Spleen (tissue), 11 donors: ENCODE measurements at regions not wholly inside any gene's neighbourhood (a gene's known extent, or its start where the extent isn't known, plus 50 kb on each side); places are given as distances from the start of the nearest gene placed in this dataset.
A peak's percentile ranks its signal among the peaks of the same experiment; 100 is the strongest.

ENCODE experiments used
- DNase-seq: peaks from one replicate; pipeline ENCODE4 v3.0.0-alpha.2; 2020
- H3K27ac ChIP-seq, 8 donors: fragments of 200-600 bp; sonication (generic) in 7 of 8; 1 replicate in 4 of 8; 2 replicates in 4 of 8; pipeline versions ENCODE4 v1.5.0 to v1.8.0; 2016 to 2021; ENCODE audit warnings: inconsistent platforms in 4 of 8, mild to moderate bottlenecking in 4 of 8, moderate library complexity in 1 of 8
- H3K27me3 ChIP-seq, 7 donors: fragments of 200-600 bp; sonication (generic) in 6 of 7; replicated peaks in 1 of 7; 1 replicate in 4 of 7; 2 replicates in 3 of 7; pipeline versions ENCODE4 v1.5.0 to v1.8.0; 2016 to 2021; ENCODE audit warnings: inconsistent platforms in 3 of 7, mild to moderate bottlenecking in 1 of 7
- H3K36me3 ChIP-seq, 6 donors: fragments of 200-600 bp; sonication (generic) in 5 of 6; 1 replicate in 4 of 6; 2 replicates in 2 of 6; pipeline versions ENCODE4 v1.5.0 to v1.8.0; 2016 to 2021; ENCODE audit warnings: inconsistent platforms in 2 of 6
- H3K4me1 ChIP-seq, 6 donors: fragments of 200-600 bp; sonication (generic) in 5 of 6; 1 replicate in 3 of 6; 2 replicates in 3 of 6; pipeline versions ENCODE4 v1.5.0 to v1.8.0; 2016 to 2021; ENCODE audit warnings: inconsistent platforms in 3 of 6
- H3K4me3 ChIP-seq, 8 donors: fragments of 200-600 bp; sonication (generic) in 7 of 8; 1 replicate in 4 of 8; 2 replicates in 4 of 8; pipeline versions ENCODE4 v1.5.0 to v1.8.0; 2016 to 2021; ENCODE audit warnings: inconsistent platforms in 4 of 8, mild to moderate bottlenecking in 4 of 8, moderate library complexity in 2 of 8
- H3K9me3 ChIP-seq, 8 donors: fragments of 200-600 bp; sonication (generic) in 7 of 8; 1 replicate in 4 of 8; 2 replicates in 4 of 8; pipeline versions ENCODE4 v1.5.0 to v1.8.0; 2016 to 2021; ENCODE audit warnings: inconsistent platforms in 4 of 8
- POLR2A ChIP-seq, 3 donors: fragments of 450-650 bp; IDR thresholded peaks; one replicate each; pipeline ENCODE4 v1.5.1; 2017; ENCODE audit warnings: antibody characterized with exemption in 3 of 3, mild to moderate bottlenecking in 1 of 3
- POLR2AphosphoS5 ChIP-seq, 3 donors: sonication (generic); formaldehyde crosslinking; IDR thresholded peaks; one replicate each; pipeline ENCODE4 v1.5.1; 2017; ENCODE audit warnings: antibody characterized with exemption in 3 of 3
- WGBS, 5 donors: extraction: QIAGEN DNeasy Blood & Tissue Kit in 3 of 5; methylation state at CpG; one replicate each; pipeline versions ENCODE4 v1.1.5 to v1.1.7; 2013 to 2018; 5-methylcytosine and 5-hydroxymethylcytosine counted together
- intact Hi-C: fragments of 100-400 bp; cut with DNase I; formaldehyde crosslinking; loops from one replicate; pipeline ENCODE4 v1.15.0; 2023; ENCODE audit warnings: low total_unique reads
- TF ChIP-seq, protein P1 (sequence below), 11 experiments: fragments of 200-600 bp in 7 of 11; fragments of 450-650 bp in 4 of 11; sonication (generic) in 4 of 11; IDR thresholded peaks in 8 of 11; conservative IDR thresholded peaks in 3 of 11; 1 replicate in 7 of 11; 2 replicates in 4 of 11; pipeline versions ENCODE4 v1.4.0 to v1.8.0; 2016 to 2021; ENCODE audit warnings: antibody characterized with exemption in 11 of 11, inconsistent platforms in 4 of 11, mild to moderate bottlenecking in 1 of 11
- donor health status: healthy with polysubstance abuse.
- donor health status: DM: no; HTN: no; CAD: no; lungs with moderate emphysema.
- donor health status: DM: no; HTN: no; CAD: no.
- donor health status: Bipolar disorder and iron deficiency.
- donor health status: healthy.
- donor health status: DM: no; HTN: no; CAD: no.
- donor health status: DM: yes; HTN: yes; CAD: no.

DNA sequence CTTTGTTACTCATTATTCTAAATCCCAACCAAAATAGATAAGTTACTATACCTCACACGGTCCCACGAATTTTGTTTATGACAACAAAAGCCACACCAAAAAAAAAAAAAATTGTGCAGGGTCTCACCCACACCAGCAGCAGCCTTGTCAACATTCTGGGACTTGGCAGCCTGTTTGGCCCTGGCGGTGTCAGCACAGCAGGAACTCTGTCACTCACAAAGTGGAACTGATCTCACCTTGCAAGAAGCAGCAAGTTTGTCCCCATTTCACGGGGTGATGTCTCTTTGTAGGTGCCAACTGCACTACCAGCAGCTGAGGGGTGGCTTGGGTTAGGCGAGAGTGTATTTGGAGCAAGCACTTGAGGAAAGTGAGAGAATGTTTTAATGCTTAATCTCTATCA, 75.0 kb upstream of the CHRM3 start:
- DNase-seq, result no peak
- no peaks in the 10 kb centered on the region for H3K9me3 ChIP-seq
- 76 to 87% (median 77%) methylated on average over 5 of the region's 5 CpGs for WGBS, 5 donors
- no peak overlapping the region for H3K4me3 ChIP-seq
- intact Hi-C loops, result no loop called here
- H3K27ac ChIP-seq, result no peak overlapping the region
- no peaks in the 10 kb centered on the region for H3K4me1 ChIP-seq
- TF ChIP-seq, protein P1, sequence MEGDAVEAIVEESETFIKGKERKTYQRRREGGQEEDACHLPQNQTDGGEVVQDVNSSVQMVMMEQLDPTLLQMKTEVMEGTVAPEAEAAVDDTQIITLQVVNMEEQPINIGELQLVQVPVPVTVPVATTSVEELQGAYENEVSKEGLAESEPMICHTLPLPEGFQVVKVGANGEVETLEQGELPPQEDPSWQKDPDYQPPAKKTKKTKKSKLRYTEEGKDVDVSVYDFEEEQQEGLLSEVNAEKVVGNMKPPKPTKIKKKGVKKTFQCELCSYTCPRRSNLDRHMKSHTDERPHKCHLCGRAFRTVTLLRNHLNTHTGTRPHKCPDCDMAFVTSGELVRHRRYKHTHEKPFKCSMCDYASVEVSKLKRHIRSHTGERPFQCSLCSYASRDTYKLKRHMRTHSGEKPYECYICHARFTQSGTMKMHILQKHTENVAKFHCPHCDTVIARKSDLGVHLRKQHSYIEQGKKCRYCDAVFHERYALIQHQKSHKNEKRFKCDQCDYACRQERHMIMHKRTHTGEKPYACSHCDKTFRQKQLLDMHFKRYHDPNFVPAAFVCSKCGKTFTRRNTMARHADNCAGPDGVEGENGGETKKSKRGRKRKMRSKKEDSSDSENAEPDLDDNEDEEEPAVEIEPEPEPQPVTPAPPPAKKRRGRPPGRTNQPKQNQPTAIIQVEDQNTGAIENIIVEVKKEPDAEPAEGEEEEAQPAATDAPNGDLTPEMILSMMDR (IDR thresholded peaks at IDR 0.05 in 8 of 11, conservative IDR thresholded peaks at IDR 0.05 in 3 of 11), result no peak
- TF ChIP-seq POLR2A (IDR thresholded peaks at IDR 0.05), result no peak
- TF ChIP-seq POLR2AphosphoS5 (IDR thresholded peaks at IDR 0.05), result no peak
- no peaks in the 10 kb centered on the region for H3K36me3 ChIP-seq
- no peaks in the 10 kb centered on the region for H3K27me3 ChIP-seq

DNA sequence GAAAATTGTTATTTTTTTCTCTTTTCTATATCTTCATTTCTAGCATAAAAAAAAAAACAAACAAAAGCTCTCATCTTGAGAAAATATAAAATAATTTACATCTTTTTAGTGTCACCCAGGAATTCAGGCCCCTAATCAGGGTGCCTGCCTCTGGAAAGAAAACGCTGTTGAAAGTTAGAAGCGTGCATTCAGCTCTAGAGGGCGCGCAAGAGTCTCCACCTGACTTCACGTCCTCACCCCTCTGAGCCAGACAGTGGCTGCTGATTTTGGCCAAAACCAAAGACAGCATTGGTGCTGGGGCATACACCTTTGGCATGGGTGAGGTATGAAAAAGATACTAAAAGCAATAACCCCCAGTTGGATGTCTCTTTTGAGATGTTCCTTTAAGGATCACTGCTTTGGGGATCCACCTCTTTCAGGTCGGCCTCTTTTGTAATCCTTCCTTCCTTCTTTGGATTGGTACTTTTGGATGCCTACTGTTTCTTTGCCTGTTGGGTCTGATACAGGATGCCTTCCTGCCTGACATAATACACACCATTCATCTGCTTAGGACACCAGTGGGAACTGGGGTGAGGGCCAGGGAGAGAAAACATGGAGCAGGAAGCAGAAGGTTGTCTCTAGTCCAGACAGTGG, 77.6 kb upstream of the CHRM3 start:
- H3K36me3 ChIP-seq, result no peaks in the 10 kb centered on the region
- H3K9me3 ChIP-seq, result no peaks in the 10 kb centered on the region
- H3K27ac ChIP-seq, result no peak overlapping the region
- no peaks in the 10 kb centered on the region for H3K4me1 ChIP-seq
- H3K27me3 ChIP-seq, result no peaks in the 10 kb centered on the region
- TF ChIP-seq, protein P1 (IDR thresholded peaks at IDR 0.05 in 8 of 11, conservative IDR thresholded peaks at IDR 0.05 in 3 of 11), result peak in 5 of 11 experiments; percentile 18 to 41 (median 24)
- TF ChIP-seq POLR2AphosphoS5 (IDR thresholded peaks at IDR 0.05) (no peak), POLR2A (IDR thresholded peaks at IDR 0.05) (no peak)
- no peak for DNase-seq
- intact Hi-C loops, result no loop called here
- WGBS, 5 donors, result 21 to 39% (median 32%) methylated on average over 6 of the region's 6 CpGs
- no peak overlapping the region for H3K4me3 ChIP-seq

DNA sequence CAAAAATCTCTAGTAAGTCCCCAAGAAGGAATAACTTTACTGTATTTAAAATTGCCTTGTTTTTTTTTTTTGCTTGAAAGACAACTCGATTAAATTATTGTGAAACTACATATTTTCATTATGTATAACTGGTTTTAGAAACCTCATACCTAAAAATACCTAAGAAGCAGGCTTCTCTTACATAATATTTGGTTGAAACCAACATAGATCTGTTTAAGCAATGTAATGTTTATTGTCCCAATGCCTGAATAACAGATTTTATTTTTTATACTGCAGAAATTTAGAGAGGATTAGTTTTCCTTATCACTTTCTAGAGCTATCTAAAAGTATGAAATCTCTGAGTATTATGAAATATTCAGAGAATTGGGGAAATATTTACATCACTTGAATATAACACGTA, 78.5 kb upstream of the CHRM3 start:
- intact Hi-C loops, result no loop called here

DNA sequence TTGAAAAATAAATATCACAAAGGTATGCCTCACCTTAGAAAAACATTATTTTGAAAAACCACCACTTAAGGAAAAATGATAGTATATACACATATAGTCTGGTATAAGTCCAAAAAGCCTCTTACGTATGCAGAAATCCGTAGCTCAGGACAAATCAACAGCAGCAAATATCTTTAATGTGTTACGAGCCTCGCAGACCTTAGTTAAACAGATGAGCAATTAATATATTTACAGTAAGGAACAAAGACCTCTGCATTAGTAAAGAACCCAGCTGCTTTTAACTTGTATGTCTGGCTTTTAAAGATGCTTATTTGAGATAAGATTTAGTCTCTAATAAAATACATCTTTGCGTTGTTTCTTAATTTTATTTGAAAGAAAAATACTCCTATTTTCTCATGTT, 79.9 kb upstream of the CHRM3 start:
- Histone ChIP-seq H3K27me3 (no peaks in the 10 kb centered on the region), H3K36me3 (no peaks in the 10 kb centered on the region), H3K4me3 (no peak overlapping the region), H3K27ac (no peak overlapping the region), H3K9me3 (no peaks in the 10 kb centered on the region), H3K4me1 (no peaks in the 10 kb centered on the region)
- WGBS, 5 donors, result 80 to 90% (median 86%) methylated on average over 5 of the region's 5 CpGs
- intact Hi-C loops, result no loop called here
- DNase-seq, result no peak
- TF ChIP-seq, protein P1 (IDR thresholded peaks at IDR 0.05 in 8 of 11, conservative IDR thresholded peaks at IDR 0.05 in 3 of 11), result no peak
- TF ChIP-seq POLR2AphosphoS5 (IDR thresholded peaks at IDR 0.05) (no peak), POLR2A (IDR thresholded peaks at IDR 0.05) (no peak)

More for the DNA sequence above, 78.5 kb upstream of the CHRM3 start:
- H3K4me3 ChIP-seq, result no peak overlapping the region
- H3K36me3 ChIP-seq, result no peaks in the 10 kb centered on the region
- WGBS, 5 donors, result 44 to 77% (median 71%) methylated on average over 2 of the region's 2 CpGs
- TF ChIP-seq POLR2AphosphoS5 (IDR thresholded peaks at IDR 0.05), result no peak
- TF ChIP-seq, protein P1 (IDR thresholded peaks at IDR 0.05 in 8 of 11, conservative IDR thresholded peaks at IDR 0.05 in 3 of 11), result no peak
- no peak for TF ChIP-seq POLR2A (IDR thresholded peaks at IDR 0.05)
- H3K27ac ChIP-seq, result no peak overlapping the region
- H3K27me3 ChIP-seq, result no peaks in the 10 kb centered on the region
- DNase-seq, result no peak
- no peaks in the 10 kb centered on the region for H3K9me3 ChIP-seq
- no peaks in the 10 kb centered on the region for H3K4me1 ChIP-seq
